ENCODE measurements at regions not wholly inside any gene's neighbourhood (a gene's known extent, or its start where the extent isn't known, plus 50 kb on each side); places are given as distances from the start of the nearest gene placed in this dataset.

DNA sequence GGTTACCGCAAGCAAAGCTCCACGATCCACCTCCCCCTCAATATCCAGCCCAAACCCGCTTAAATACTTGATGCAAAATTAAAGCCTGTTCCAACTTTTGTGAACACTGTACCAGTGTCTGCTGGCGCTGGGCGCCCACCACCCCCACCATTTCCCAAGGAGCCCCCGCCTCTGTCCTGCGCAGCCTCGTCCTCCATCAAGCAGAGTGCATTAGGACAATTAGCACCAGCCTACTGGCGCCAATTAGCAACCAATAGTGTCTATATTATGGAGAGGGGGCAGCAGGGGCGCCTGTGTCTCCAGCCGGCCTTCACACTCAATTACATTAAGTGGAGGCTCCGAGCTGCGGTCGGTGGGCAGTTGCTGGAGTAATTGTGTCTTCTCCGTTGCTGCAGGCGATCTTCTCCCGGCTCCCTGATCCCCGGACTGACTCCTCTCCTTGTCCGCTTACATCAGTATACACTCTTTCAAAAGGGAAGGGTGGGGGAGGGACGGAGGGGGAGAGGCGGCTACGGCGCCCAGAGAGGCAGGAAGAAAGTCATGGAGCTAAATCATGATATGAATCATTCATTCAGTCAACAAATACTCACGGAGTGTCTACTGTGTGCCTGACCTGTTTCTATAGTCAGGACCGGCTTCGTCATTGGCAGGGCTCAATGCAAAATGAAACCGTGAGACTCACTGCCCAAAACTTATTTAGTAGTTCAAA, 707.3 kb downstream of the MED13L start:
- Histone ChIP-seq H3K4me3 (ENCODE audit: low read depth in 1 of 2, low read length in 1 of 2) (no peak overlapping the region), H3K27ac (no peak overlapping the region), H3K4me1 (ENCODE audit: control insufficient read depth in 1 of 2, insufficient read depth in 1 of 2, low read depth in 1 of 2, low read length in 1 of 2) (no peaks in the 10 kb centered on the region), H3K27me3 (no peaks in the 10 kb centered on the region), H3K36me3 (no peaks in the 10 kb centered on the region), H3K9me3 (no peaks in the 10 kb centered on the region)
- TF ChIP-seq, protein P1, sequence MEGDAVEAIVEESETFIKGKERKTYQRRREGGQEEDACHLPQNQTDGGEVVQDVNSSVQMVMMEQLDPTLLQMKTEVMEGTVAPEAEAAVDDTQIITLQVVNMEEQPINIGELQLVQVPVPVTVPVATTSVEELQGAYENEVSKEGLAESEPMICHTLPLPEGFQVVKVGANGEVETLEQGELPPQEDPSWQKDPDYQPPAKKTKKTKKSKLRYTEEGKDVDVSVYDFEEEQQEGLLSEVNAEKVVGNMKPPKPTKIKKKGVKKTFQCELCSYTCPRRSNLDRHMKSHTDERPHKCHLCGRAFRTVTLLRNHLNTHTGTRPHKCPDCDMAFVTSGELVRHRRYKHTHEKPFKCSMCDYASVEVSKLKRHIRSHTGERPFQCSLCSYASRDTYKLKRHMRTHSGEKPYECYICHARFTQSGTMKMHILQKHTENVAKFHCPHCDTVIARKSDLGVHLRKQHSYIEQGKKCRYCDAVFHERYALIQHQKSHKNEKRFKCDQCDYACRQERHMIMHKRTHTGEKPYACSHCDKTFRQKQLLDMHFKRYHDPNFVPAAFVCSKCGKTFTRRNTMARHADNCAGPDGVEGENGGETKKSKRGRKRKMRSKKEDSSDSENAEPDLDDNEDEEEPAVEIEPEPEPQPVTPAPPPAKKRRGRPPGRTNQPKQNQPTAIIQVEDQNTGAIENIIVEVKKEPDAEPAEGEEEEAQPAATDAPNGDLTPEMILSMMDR (IDR thresholded peaks at IDR 0.05): no peak

DNA sequence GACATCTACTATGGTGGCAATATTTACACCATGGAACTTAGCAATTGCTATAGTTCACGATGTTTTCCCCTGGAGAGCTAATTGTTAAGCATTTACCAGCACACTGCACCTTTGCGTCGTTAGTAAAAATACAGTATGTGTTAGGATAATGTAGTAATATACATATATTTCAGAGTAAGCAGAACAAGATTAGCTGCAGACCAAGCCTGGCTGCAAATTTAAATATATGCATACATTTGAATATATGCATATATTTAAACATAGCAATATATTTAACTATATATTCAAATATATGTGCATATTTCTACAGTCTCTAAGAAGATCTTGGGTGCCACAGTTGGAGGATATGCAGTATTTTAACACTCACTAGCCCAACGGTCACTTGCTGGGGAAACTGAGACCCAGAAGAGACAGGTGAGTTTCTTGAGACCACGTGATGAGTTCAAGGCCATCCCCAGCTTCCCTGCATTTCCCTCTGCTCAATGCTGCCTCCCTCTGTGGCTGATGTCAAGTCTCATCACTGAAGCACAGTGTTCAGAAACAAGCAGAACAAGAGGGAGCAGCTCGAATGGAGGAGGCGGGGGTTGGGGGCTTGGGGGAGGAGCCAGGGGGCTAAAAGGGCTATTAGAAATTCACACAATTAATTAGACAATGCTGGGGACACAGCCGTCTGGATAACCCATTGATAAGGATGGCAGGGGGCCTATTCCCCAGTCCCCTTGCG, 708.0 kb downstream of the MED13L start:
- Histone ChIP-seq H3K27me3 (no peaks in the 10 kb centered on the region), H3K4me3 (ENCODE audit: low read depth in 1 of 2, low read length in 1 of 2) (no peak overlapping the region)
- TF ChIP-seq, protein P1 (IDR thresholded peaks at IDR 0.05): no peak

DNA sequence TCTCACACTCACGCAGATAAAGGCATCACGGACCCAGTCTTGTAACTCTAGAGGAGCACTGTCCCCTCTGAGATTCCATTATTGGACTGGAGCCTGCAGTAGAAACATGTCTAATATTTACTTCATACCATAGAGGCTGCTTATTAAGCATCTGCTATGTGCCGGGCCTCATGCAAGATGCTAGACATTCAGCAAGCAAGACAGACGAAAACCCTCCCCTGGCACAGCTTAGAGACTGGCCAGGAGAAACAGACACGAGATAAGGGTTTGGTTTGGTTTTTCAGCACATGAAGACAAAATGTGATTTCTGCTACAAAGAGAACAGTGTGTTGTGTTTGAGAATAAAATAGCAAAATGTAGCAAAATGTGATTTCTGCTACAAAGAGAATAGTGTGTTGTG, 719.2 kb downstream of the MED13L start:
- no peaks in the 10 kb centered on the region for H3K27me3 ChIP-seq
- no peaks in the 10 kb centered on the region for H3K36me3 ChIP-seq
- H3K4me3 ChIP-seq (ENCODE audit: low read depth in 1 of 2, low read length in 1 of 2): no peak overlapping the region
- no peak overlapping the region for H3K27ac ChIP-seq
- H3K9me3 ChIP-seq: no peaks in the 10 kb centered on the region
- no peaks in the 10 kb centered on the region for H3K4me1 ChIP-seq (ENCODE audit: control insufficient read depth in 1 of 2, insufficient read depth in 1 of 2, low read depth in 1 of 2, low read length in 1 of 2)
- TF ChIP-seq, protein P1 (IDR thresholded peaks at IDR 0.05): no peak

More for the DNA sequence above, 708.0 kb downstream of the MED13L start:
- no peaks in the 10 kb centered on the region for H3K4me1 ChIP-seq (ENCODE audit: control insufficient read depth in 1 of 2, insufficient read depth in 1 of 2, low read depth in 1 of 2, low read length in 1 of 2)
- H3K27ac ChIP-seq: no peak overlapping the region
- no peaks in the 10 kb centered on the region for H3K36me3 ChIP-seq
- H3K9me3 ChIP-seq: no peaks in the 10 kb centered on the region

DNA sequence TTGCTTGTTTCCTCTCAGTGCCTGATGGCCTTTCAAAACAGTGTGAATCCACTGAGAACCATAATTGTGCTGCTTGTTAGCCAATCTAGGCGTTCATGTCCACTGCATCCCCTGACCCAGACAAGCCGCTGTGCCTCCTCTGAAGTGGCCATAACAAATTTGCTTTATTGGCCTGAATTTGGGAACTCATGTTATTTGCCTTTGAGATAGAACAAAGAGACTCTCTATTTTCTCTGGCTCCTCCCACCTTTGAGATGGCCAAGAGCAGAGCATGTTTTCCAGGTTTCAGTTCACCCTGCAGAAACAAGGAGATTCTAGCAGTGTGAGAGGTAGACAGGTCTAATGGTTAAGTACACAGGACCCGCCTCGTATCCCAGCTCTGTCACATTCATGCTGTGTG, 723.9 kb downstream of the MED13L start:
- Histone ChIP-seq H3K9me3 (no peaks in the 10 kb centered on the region), H3K4me3 (ENCODE audit: low read depth in 1 of 2, low read length in 1 of 2) (no peak overlapping the region), H3K27ac (no peak overlapping the region), H3K4me1 (ENCODE audit: control insufficient read depth in 1 of 2, insufficient read depth in 1 of 2, low read depth in 1 of 2, low read length in 1 of 2) (no peaks in the 10 kb centered on the region), H3K36me3 (no peaks in the 10 kb centered on the region), H3K27me3 (no peaks in the 10 kb centered on the region)
- TF ChIP-seq, protein P1 (IDR thresholded peaks at IDR 0.05): no peak

DNA sequence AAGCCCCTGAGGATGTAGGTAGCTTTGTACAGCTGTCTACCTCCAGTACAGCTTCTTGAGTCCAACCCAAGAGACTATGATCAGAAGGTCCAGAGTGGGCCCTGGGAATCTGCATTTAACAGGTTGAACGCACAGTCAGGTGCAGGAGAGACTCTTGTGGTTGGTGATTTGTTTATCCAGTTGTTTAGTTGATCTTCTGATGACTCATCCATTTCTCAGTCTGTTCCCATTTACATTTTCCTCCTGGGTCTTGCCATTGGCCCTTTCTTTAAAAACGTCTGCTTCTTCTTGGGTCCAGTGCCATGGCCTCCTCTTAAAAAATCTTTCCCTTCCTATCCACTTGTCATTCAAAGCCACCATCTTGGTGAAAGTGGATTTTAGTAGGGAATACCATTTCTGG, 734.2 kb downstream of the MED13L start:
- no peaks in the 10 kb centered on the region for H3K36me3 ChIP-seq
- H3K4me3 ChIP-seq (ENCODE audit: low read depth in 1 of 2, low read length in 1 of 2): no peak overlapping the region
- no peaks in the 10 kb centered on the region for H3K4me1 ChIP-seq (ENCODE audit: control insufficient read depth in 1 of 2, insufficient read depth in 1 of 2, low read depth in 1 of 2, low read length in 1 of 2)
- no peak overlapping the region for H3K27ac ChIP-seq
- no peaks in the 10 kb centered on the region for H3K9me3 ChIP-seq
- H3K27me3 ChIP-seq: no peaks in the 10 kb centered on the region
- TF ChIP-seq, protein P1 (IDR thresholded peaks at IDR 0.05): no peak
